H9 (cell line): ENCODE measurements at regions not wholly inside any gene's neighbourhood (a gene's known extent, or its start where the extent isn't known, plus 50 kb on each side); places are given as distances from the start of the nearest gene placed in this dataset.

Source experiments
- DNase-seq: peaks from one replicate; pipeline ENCODE4 v3.0.0-alpha.2; 2017
- H2AFZ ChIP-seq: one replicate; pipeline ENCODE4 v1.6.1; 2013; ENCODE audit warnings: mild to moderate bottlenecking, low read length, control low read depth, moderate library complexity
- H2AK5ac ChIP-seq: 2 replicates; pipeline ENCODE4 v1.6.1; 2013; ENCODE audit warnings: low read length, control low read depth, mixed read lengths; ENCODE audit not compliant: insufficient read length
- H2BK120ac ChIP-seq: one replicate; pipeline ENCODE4 v1.6.1; 2013; ENCODE audit warnings: low read depth, mild to moderate bottlenecking, low read length, control low read depth, inconsistent platforms; ENCODE audit not compliant: poor library complexity, severe bottlenecking
- H2BK12ac ChIP-seq: 2 replicates; pipeline ENCODE4 v1.6.1; 2013; ENCODE audit warnings: low read length, control low read depth, mixed read lengths, low read depth; ENCODE audit not compliant: insufficient read length
- H2BK15ac ChIP-seq: 2 replicates; pipeline ENCODE4 v1.6.1; 2013; ENCODE audit warnings: low read depth, low read length, control low read depth
- H2BK20ac ChIP-seq: one replicate; pipeline ENCODE4 v1.6.1; 2013; ENCODE audit warnings: low read depth, mild to moderate bottlenecking, low read length, control low read depth, inconsistent platforms; ENCODE audit not compliant: poor library complexity, severe bottlenecking
- H2BK5ac ChIP-seq: 2 replicates; pipeline ENCODE4 v1.6.1; 2013; ENCODE audit warnings: low read length, control low read depth, mixed read lengths; ENCODE audit not compliant: insufficient read length
- H3K14ac ChIP-seq: 2 replicates; pipeline ENCODE4 v1.6.1; 2013; ENCODE audit warnings: low read length, control low read depth; ENCODE audit not compliant: insufficient read depth
- H3K18ac ChIP-seq: 2 replicates; pipeline ENCODE4 v1.6.1; 2013; ENCODE audit warnings: low read depth, mild to moderate bottlenecking, mixed read lengths, low read length, control low read depth; ENCODE audit not compliant: insufficient read length
- H3K23ac ChIP-seq: 2 replicates; pipeline ENCODE4 v1.6.1; 2013; ENCODE audit warnings: low read length, control low read depth, mixed read lengths, low read depth; ENCODE audit not compliant: insufficient read length
- H3K23me2 ChIP-seq: 2 replicates; pipeline ENCODE4 v1.6.1; 2013; ENCODE audit warnings: low read depth, mild to moderate bottlenecking, mixed read lengths, low read length, control low read depth; ENCODE audit not compliant: insufficient read length, poor library complexity, severe bottlenecking
- H3K27ac ChIP-seq: 2 replicates; pipeline ENCODE4 v1.5.1; 2013; ENCODE audit warnings: low read length, control low read depth, mixed read lengths, low read depth; ENCODE audit not compliant: insufficient read length
- H3K27me3 ChIP-seq: 2 replicates; pipeline ENCODE4 v1.6.1; 2013; ENCODE audit warnings: low read length, control low read depth, inconsistent platforms; ENCODE audit not compliant: insufficient read depth
- H3K4ac ChIP-seq: 2 replicates; pipeline ENCODE4 v1.6.1; 2013; ENCODE audit warnings: low read depth, mild to moderate bottlenecking, control low read depth, inconsistent platforms, low read length, moderate library complexity
- H3K4me1 ChIP-seq: 2 replicates; pipeline ENCODE4 v1.6.1; 2013; ENCODE audit warnings: low read length, control low read depth, inconsistent platforms; ENCODE audit not compliant: insufficient read depth
- H3K4me2 ChIP-seq: 2 replicates; pipeline ENCODE4 v1.6.1; 2013; ENCODE audit warnings: low read length, control low read depth, mixed read lengths; ENCODE audit not compliant: insufficient read length, insufficient read depth
- H3K56ac ChIP-seq: 2 replicates; pipeline ENCODE4 v1.6.1; 2013; ENCODE audit warnings: low read depth, mild to moderate bottlenecking, mixed read lengths, low read length, control low read depth; ENCODE audit not compliant: insufficient read length
- H3K79me1 ChIP-seq: 2 replicates; pipeline ENCODE4 v1.6.1; 2013; ENCODE audit warnings: low read depth, mild to moderate bottlenecking, moderate library complexity, low read length, control low read depth, inconsistent platforms; ENCODE audit not compliant: insufficient read depth, poor library complexity, severe bottlenecking
- H3K79me2 ChIP-seq: 2 replicates; pipeline ENCODE4 v1.6.1; 2013; ENCODE audit warnings: low read length, control low read depth, inconsistent platforms; ENCODE audit not compliant: insufficient read depth
- H3K9ac ChIP-seq: 2 replicates; pipeline ENCODE4 v1.6.1; 2013; ENCODE audit warnings: low read length, control low read depth, mixed read lengths; ENCODE audit not compliant: insufficient read length; ENCODE audit errors: extremely low read depth
- H3K9me3 ChIP-seq: one replicate; pipeline ENCODE4 v1.6.1; 2013; ENCODE audit warnings: low read depth, low read length, inconsistent platforms; ENCODE audit not compliant: control insufficient read depth
- H3T11ph ChIP-seq: one replicate; pipeline ENCODE4 v1.6.1; 2013; ENCODE audit warnings: mild to moderate bottlenecking, low read length, control low read depth, inconsistent platforms
- H4K20me1 ChIP-seq: one replicate; pipeline ENCODE4 v1.6.1; 2013; ENCODE audit not compliant: control insufficient read depth, insufficient read length, insufficient read depth
- H4K5ac ChIP-seq: 2 replicates; pipeline ENCODE4 v1.6.1; 2013; ENCODE audit warnings: low read depth, mild to moderate bottlenecking, mixed read lengths, low read length, control low read depth; ENCODE audit not compliant: insufficient read length
- H4K8ac ChIP-seq: replicated peaks from 2 replicates; pipeline ENCODE4 v1.6.1; 2013; ENCODE audit warnings: low read length, control low read depth, mixed read lengths, low read depth; ENCODE audit not compliant: insufficient read length
- H4K91ac ChIP-seq: 2 replicates; pipeline ENCODE4 v1.6.1; 2013; ENCODE audit warnings: low read depth, mild to moderate bottlenecking, moderate library complexity, mixed read lengths, low read length, control low read depth; ENCODE audit not compliant: insufficient read length
- H3K27ac Mint-ChIP-seq, 3 experiments: 2 replicates in 2 of 3; 3 replicates in 1 of 3; pipeline ENCODE4 v1.8.0; 2020 to 2021; ENCODE audit warnings: mixed read lengths in 3 of 3, mild to moderate bottlenecking in 1 of 3, moderate library complexity in 1 of 3
- H3K27me3 Mint-ChIP-seq: 2 replicates; pipeline ENCODE4 v1.8.0; 2021; ENCODE audit warnings: low read depth, mild to moderate bottlenecking, moderate library complexity, mixed read lengths
- H3K36me3 Mint-ChIP-seq, 3 experiments: 2 replicates in 2 of 3; 3 replicates in 1 of 3; pipeline ENCODE4 v1.8.0; 2020 to 2021; ENCODE audit warnings: low read depth in 3 of 3, mixed read lengths in 3 of 3; ENCODE audit not compliant: insufficient read depth in 1 of 3
- H3K4me1 Mint-ChIP-seq, 2 experiments: 2 replicates each; pipeline ENCODE4 v1.8.0; 2020; ENCODE audit warnings: mixed read lengths in 2 of 2
- H3K4me3 Mint-ChIP-seq, 2 experiments: 2 replicates in 1 of 2; 3 replicates in 1 of 2; pipeline ENCODE4 v1.8.0; 2020 to 2021; ENCODE audit warnings: mild to moderate bottlenecking in 2 of 2, mixed read lengths in 2 of 2, moderate library complexity in 1 of 2
- H3K9me3 Mint-ChIP-seq, 2 experiments: 2 replicates in 1 of 2; 3 replicates in 1 of 2; pipeline ENCODE4 v1.8.0; 2020; ENCODE audit warnings: mild to moderate bottlenecking in 2 of 2, mixed read lengths in 2 of 2, moderate library complexity in 1 of 2
- WGBS: extraction: QIAGEN DNeasy Blood & Tissue Kit; methylation state at CpG from one replicate; pipeline ENCODE4 v1.1.7; 2013; ENCODE audit warnings: missing lambda C conversion rate, low lambda C conversion rate, mixed read lengths; ENCODE audit not compliant: insufficient read length; ENCODE audit errors: extremely low coverage; 5-methylcytosine and 5-hydroxymethylcytosine counted together
- TF ChIP-seq, protein P1 (sequence below): fragments of 200-600 bp; sonication (generic); conservative IDR thresholded peaks from 3 replicates; pipeline ENCODE4 v1.8.0; 2021; ENCODE audit warnings: antibody characterized with exemption, mild to moderate bottlenecking

- Mint-ChIP-seq H3K4me1 (peaks cover 0 to 6% of the 10 kb centered on the region in 2 experiments; a peak in 1 of 4 replicates), H3K9me3 (peaks cover 14 to 18% of the 10 kb centered on the region in 2 experiments; a peak in 4 of 5 replicates)
These were observed 314.4 kb upstream of the IRX4 start for GRCh38 chr5:2196989-2197619.

More at GRCh38 chr5:2196989-2197619, 314.4 kb upstream of the IRX4 start:
- Histone ChIP-seq H2AFZ (no peak overlapping the region), H3K79me2 (no peaks in the 10 kb centered on the region), H3K14ac (no peak overlapping the region), H4K5ac (no peak overlapping the region), H3K79me1 (no peaks in the 10 kb centered on the region), H3K23ac (no peak overlapping the region), H4K20me1 (no peaks in the 10 kb centered on the region), H3K27me3 (no peaks in the 10 kb centered on the region), H2BK20ac (no peak overlapping the region), H2BK120ac (no peak overlapping the region), H3K27ac (no peak overlapping the region), H2BK15ac (no peak overlapping the region), H3K23me2 (no peaks in the 10 kb centered on the region), H3K9me3 (peaks cover 5% of the 10 kb centered on the region), H3K4ac (no peak overlapping the region), H3K4me1 (no peaks in the 10 kb centered on the region), H2AK5ac (no peak overlapping the region), H3K4me2 (no peak overlapping the region), H3K18ac (no peak overlapping the region), H3K56ac (no peak overlapping the region), H3K9ac (no peak overlapping the region), H4K91ac (no peak overlapping the region), H4K8ac (no peak overlapping the region), H2BK12ac (no peak overlapping the region), H2BK5ac (no peak overlapping the region), H3T11ph (no peak overlapping the region)
- Mint-ChIP-seq H3K27ac (no peak overlapping the region; a peak in 1 of 7 replicates), H3K4me3 (no peak overlapping the region), H3K27me3 (peaks cover 12% of the 10 kb centered on the region), H3K36me3 (peaks cover 1 to 9% (median 9%) of the 10 kb centered on the region in 3 experiments; a peak in 6 of 7 replicates)
- no peak for DNase-seq
- WGBS = no CpG with 5 or more reads among the region's 18 CpGs
- TF ChIP-seq, protein P1, sequence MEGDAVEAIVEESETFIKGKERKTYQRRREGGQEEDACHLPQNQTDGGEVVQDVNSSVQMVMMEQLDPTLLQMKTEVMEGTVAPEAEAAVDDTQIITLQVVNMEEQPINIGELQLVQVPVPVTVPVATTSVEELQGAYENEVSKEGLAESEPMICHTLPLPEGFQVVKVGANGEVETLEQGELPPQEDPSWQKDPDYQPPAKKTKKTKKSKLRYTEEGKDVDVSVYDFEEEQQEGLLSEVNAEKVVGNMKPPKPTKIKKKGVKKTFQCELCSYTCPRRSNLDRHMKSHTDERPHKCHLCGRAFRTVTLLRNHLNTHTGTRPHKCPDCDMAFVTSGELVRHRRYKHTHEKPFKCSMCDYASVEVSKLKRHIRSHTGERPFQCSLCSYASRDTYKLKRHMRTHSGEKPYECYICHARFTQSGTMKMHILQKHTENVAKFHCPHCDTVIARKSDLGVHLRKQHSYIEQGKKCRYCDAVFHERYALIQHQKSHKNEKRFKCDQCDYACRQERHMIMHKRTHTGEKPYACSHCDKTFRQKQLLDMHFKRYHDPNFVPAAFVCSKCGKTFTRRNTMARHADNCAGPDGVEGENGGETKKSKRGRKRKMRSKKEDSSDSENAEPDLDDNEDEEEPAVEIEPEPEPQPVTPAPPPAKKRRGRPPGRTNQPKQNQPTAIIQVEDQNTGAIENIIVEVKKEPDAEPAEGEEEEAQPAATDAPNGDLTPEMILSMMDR = no peak
